BE2C (cell line): ENCODE measurements at regions not wholly inside any gene's neighbourhood (a gene's known extent, or its start where the extent isn't known, plus 50 kb on each side); places are given as distances from the start of the nearest gene placed in this dataset.
A peak's percentile ranks its signal among the peaks of the same experiment; 100 is the strongest.

Experiments used
- DNase-seq: peaks from one replicate; pipeline ENCODE4 v3.0.0-alpha.2; 2020
- H3K27me3 ChIP-seq: fragments of 250-450 bp; sonication (Bioruptor Pico); 2 replicates; pipeline ENCODE4 v1.5.1; 2020; ENCODE audit warnings: mild to moderate bottlenecking
- H3K36me3 ChIP-seq: fragments of 250-450 bp; sonication (Bioruptor Pico); 2 replicates; pipeline ENCODE4 v1.5.1; 2020; ENCODE audit warnings: mild to moderate bottlenecking
- H3K4me1 ChIP-seq: fragments of 250-450 bp; sonication (Bioruptor Pico); 2 replicates; pipeline ENCODE4 v1.5.1; 2020
- H3K4me3 ChIP-seq: 2 replicates; pipeline ENCODE4 v1.5.1; 2011; ENCODE audit warnings: low read depth, low read length
- H3K9me3 ChIP-seq: fragments of 250-450 bp; sonication (Bioruptor Pico); 2 replicates; pipeline ENCODE4 v1.5.1; 2020
- TF ChIP-seq, protein P1 (sequence below): IDR thresholded peaks from 2 replicates; pipeline ENCODE4 v1.5.1; 2012; ENCODE audit warnings: mild to moderate bottlenecking, low read depth, low read length

DNA sequence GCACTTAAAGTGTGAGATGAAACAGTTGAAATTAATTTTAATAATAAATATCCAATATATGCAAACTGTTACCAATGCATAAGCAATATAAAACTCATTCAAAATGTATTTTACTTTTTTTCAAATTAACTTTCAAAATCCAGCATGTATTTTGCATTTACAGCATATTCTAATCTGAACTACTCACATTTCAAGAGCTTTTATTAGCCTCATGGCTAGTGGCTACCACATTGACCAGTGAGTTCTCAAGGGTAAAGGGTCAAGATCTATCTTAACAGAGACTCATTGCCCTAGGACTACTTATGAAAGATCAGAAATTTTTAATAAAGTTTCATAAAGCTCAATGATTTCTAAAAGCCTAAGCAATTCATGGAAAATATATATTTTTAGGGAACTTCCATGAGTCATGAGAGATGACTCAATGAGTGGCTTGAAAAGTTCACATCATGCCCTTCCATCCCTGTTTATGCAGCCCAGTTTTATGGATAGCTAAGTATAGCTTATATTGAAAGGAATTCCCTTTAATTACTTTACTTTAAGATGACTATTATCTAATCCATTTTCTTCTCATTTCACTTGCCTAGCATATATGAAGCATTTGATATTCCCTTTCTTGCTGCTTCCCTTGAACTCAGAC, 608.6 kb downstream of the SLCO4C1 start:
- Histone ChIP-seq H3K4me1 (peaks cover 12% of the 10 kb centered on the region), H3K4me3 (no peak overlapping the region), H3K36me3 (no peaks in the 10 kb centered on the region), H3K9me3 (no peaks in the 10 kb centered on the region), H3K27me3 (no peaks in the 10 kb centered on the region)
- no peak for DNase-seq
- TF ChIP-seq, protein P1, sequence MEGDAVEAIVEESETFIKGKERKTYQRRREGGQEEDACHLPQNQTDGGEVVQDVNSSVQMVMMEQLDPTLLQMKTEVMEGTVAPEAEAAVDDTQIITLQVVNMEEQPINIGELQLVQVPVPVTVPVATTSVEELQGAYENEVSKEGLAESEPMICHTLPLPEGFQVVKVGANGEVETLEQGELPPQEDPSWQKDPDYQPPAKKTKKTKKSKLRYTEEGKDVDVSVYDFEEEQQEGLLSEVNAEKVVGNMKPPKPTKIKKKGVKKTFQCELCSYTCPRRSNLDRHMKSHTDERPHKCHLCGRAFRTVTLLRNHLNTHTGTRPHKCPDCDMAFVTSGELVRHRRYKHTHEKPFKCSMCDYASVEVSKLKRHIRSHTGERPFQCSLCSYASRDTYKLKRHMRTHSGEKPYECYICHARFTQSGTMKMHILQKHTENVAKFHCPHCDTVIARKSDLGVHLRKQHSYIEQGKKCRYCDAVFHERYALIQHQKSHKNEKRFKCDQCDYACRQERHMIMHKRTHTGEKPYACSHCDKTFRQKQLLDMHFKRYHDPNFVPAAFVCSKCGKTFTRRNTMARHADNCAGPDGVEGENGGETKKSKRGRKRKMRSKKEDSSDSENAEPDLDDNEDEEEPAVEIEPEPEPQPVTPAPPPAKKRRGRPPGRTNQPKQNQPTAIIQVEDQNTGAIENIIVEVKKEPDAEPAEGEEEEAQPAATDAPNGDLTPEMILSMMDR = no peak

DNA sequence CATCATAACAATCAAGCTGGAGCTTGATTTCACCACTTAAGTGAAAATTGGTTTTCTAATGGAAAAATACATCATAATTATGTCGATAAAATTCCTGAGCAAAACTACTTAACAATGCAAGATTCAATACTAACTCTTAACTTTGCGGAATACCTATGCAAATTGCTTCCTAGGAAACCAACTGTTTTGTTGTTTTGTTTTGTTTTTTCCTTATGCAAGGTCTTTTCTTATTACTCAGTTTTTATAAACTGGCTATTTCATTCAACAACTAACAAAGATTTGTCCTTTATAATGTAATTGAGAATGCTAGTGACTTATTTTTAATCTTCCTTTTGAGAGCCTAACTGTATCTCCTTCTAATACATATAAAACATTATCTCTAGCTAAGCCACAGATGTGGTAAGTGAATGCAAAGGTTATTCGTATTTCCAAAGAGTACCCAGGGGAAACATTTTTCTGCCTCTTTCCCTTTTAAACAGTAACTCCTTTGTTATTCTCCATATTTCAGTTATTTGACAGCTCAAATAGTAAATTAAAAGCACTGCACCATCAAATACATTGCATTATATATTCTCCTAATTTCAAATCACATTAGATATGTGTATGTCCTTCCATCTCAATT, 609.4 kb downstream of the SLCO4C1 start:
- no peaks in the 10 kb centered on the region for H3K9me3 ChIP-seq
- H3K4me3 ChIP-seq = no peak overlapping the region
- no peak for DNase-seq
- TF ChIP-seq, protein P1 = no peak
- H3K36me3 ChIP-seq = no peaks in the 10 kb centered on the region
- no peaks in the 10 kb centered on the region for H3K27me3 ChIP-seq
- H3K4me1 ChIP-seq = peaks cover 7% of the 10 kb centered on the region; the same call in 1 of the 2 replicates

DNA sequence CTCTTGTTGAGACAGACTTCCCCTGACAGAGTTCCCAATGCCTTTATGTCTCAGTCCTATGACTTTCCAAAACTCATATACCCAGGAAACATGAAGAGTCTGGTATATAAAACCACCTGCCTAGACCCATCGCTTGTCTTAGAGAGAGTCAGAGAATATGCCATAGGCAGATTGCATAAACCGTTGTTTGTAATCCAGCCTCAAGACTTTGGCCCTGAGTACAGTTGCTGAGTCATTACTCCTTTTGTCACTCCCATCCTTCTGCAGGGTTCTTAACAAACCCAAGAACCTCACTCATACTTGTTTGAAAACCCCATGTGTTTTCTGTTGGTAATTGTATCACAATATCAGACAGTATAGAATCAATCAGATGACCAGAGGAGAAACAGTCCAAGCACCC, 616.3 kb downstream of the SLCO4C1 start:
- no peaks in the 10 kb centered on the region for H3K9me3 ChIP-seq
- H3K4me3 ChIP-seq = no peak overlapping the region
- H3K36me3 ChIP-seq = no peaks in the 10 kb centered on the region
- TF ChIP-seq, protein P1 = no peak
- peaks cover 24% of the 10 kb centered on the region for H3K4me1 ChIP-seq
- DNase-seq = no peak
- no peaks in the 10 kb centered on the region for H3K27me3 ChIP-seq

DNA sequence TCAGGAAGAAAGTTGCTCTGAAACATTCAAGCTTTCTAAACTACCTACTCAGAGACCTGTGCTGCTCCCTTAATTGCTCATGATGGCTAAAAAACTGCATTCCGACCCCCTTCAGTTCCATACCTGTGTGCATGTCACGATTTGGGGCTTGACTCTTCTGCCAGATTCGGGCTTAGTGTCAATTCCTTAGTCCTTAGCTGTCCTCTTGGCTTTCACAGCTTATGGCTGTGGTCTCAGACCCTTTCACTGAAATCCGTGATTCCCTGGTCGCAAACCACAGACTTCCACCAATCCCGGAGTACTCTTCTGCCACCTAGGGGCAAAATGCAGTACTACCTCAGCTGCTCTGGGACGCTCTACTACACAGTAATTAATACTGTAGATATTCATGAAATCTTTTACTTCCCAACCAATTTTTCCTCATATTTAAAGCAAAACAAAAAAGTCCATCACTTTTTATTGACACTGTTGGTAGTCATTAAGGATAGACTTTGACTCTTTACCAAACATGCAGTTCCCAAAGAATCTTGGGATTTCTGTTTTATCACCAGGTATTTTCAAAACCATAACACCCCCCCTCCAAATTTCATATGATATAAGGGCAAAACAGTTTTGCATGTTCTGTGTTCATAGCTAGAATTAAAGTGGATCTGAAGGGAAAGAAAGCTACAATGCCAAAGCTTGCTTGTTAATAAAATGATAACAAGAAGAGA, 617.4 kb downstream of the SLCO4C1 start:
- H3K36me3 ChIP-seq = no peaks in the 10 kb centered on the region
- DNase-seq = peak; percentile 83
- H3K27me3 ChIP-seq = no peaks in the 10 kb centered on the region
- H3K4me1 ChIP-seq = peaks cover 30% of the 10 kb centered on the region
- TF ChIP-seq, protein P1 = peak; percentile 97
- no peaks in the 10 kb centered on the region for H3K9me3 ChIP-seq
- peak overlapping the region; percentile 36 for H3K4me3 ChIP-seq

DNA sequence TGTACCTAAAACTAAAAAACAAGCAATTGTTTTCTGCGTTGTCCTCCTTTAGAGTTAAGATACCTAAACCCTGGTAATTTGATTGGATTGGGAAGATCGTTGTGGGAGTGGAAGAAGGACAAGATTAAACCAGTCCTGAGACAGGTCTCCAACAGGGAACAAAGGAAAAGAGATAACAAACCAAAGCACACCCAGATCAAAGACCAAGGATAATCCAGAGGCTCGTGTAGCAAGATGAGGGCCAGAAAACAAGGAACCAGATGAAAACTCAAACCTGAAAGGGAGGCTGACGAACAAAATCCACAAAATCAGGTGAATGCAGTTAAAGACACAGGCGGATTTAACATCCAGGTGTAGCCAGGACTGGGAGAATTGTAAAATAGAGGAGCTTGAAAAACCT, 618.1 kb downstream of the SLCO4C1 start:
- no peaks in the 10 kb centered on the region for H3K27me3 ChIP-seq
- no peaks in the 10 kb centered on the region for H3K36me3 ChIP-seq
- no peaks in the 10 kb centered on the region for H3K9me3 ChIP-seq
- H3K4me1 ChIP-seq = peaks cover 30% of the 10 kb centered on the region
- H3K4me3 ChIP-seq = peak overlapping the region; percentile 36; the same call in 1 of the 2 replicates
- DNase-seq = no peak
- TF ChIP-seq, protein P1 = no peak

DNA sequence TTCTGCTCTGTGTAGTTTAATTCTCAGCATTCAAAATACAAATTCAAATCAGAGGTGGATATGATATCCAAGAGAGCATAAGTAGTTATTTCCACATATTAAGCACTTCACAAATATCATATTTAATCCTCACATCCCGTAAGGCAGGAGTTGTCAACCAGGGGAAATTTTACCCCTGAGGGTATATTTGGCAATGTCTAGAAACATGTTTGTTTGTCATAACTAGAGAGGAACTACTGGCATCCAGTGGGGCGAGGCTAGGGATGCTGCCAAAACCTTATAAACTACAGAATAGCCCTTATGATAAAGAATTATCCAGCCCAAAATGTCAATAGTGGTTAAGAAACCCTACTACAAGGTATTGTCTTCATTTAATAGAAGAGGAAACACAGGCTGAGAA, 619.4 kb downstream of the SLCO4C1 start:
- DNase-seq = no peak
- peaks cover 30% of the 10 kb centered on the region for H3K4me1 ChIP-seq
- H3K27me3 ChIP-seq = no peaks in the 10 kb centered on the region
- TF ChIP-seq, protein P1 = no peak
- H3K9me3 ChIP-seq = no peaks in the 10 kb centered on the region
- H3K4me3 ChIP-seq = no peak overlapping the region
- H3K36me3 ChIP-seq = no peaks in the 10 kb centered on the region
